H1 (cell line): ENCODE measurements at regions not wholly inside any gene's neighbourhood (a gene's known extent, or its start where the extent isn't known, plus 50 kb on each side); places are given as distances from the start of the nearest gene placed in this dataset.

ENCODE experiments used
- CHD1 ChIP-seq: IDR thresholded peaks from 2 replicates; pipeline ENCODE4 v1.6.1; 2012; ENCODE audit warnings: low read depth, low read length, improper control_type of control experiment
- CHD2 ChIP-seq: IDR thresholded peaks from 2 replicates; pipeline ENCODE4 v1.6.1; 2012; ENCODE audit warnings: low read length, improper control_type of control experiment
- CTCF ChIP-seq, 3 experiments: IDR thresholded peaks; 1 replicate in 2 of 3; 2 replicates in 1 of 3; pipeline versions ENCODE4 v1.5.1 to v1.6.1; 2011; ENCODE audit warnings: low read length in 3 of 3, mild to moderate bottlenecking in 3 of 3, inconsistent platforms in 2 of 3, low read depth in 1 of 3, moderate library complexity in 1 of 3; ENCODE audit not compliant: insufficient read depth in 1 of 3; ENCODE audit errors: control extremely low read depth in 1 of 3
- EZH2 ChIP-seq: fragments of 200-600 bp; sonication (generic); IDR thresholded peaks from 2 replicates; pipeline ENCODE4 v1.7.1; 2012; ENCODE audit warnings: low read depth, mild to moderate bottlenecking, moderate library complexity, low read length, inconsistent platforms; ENCODE audit not compliant: severe bottlenecking
- FOSL1 ChIP-seq: IDR thresholded peaks from 2 replicates; pipeline ENCODE4 v1.6.1; 2011; ENCODE audit warnings: mild to moderate bottlenecking, low read depth, low read length, moderate library complexity; ENCODE audit not compliant: insufficient read depth
- HDAC6 ChIP-seq: IDR thresholded peaks from one replicate; pipeline ENCODE4 v1.7.1; 2012; ENCODE audit warnings: low read depth, mild to moderate bottlenecking, inconsistent platforms, low read length, moderate library complexity
- JUND ChIP-seq: IDR thresholded peaks from 2 replicates; pipeline ENCODE4 v1.6.1; 2011; ENCODE audit warnings: mild to moderate bottlenecking, improper control_type of control experiment, low read length
- KDM1A ChIP-seq: fragments of 200-600, 300-600 bp; sonication (generic); IDR thresholded peaks from 2 replicates; pipeline ENCODE4 v1.7.1; 2016; ENCODE audit warnings: mild to moderate bottlenecking, low read length, borderline replicate concordance
- PHF8 ChIP-seq: fragments of 200-600 bp; sonication (generic); conservative IDR thresholded peaks from 2 replicates; pipeline ENCODE4 v1.7.1; 2012; ENCODE audit warnings: low read depth, mild to moderate bottlenecking, inconsistent platforms, low read length, moderate library complexity
- POLR2A ChIP-seq, 2 experiments: IDR thresholded peaks; 1 replicate in 1 of 2; 2 replicates in 1 of 2; pipeline ENCODE4 v1.6.1; 2011; ENCODE audit warnings: low read depth in 2 of 2, low read length in 2 of 2, mild to moderate bottlenecking in 2 of 2; ENCODE audit errors: control extremely low read depth in 1 of 2
- POLR2AphosphoS5 ChIP-seq: IDR thresholded peaks from 2 replicates; pipeline ENCODE4 v1.6.1; 2011; ENCODE audit warnings: low read depth, low read length
- TBP ChIP-seq: IDR thresholded peaks from 2 replicates; pipeline ENCODE4 v1.6.1; 2011; ENCODE audit warnings: low read depth, low read length, improper control_type of control experiment
- TEAD4 ChIP-seq: IDR thresholded peaks from 2 replicates; pipeline ENCODE4 v1.6.1; 2012; ENCODE audit warnings: low read depth, low read length, inconsistent platforms, mixed read lengths
- USF2 ChIP-seq: IDR thresholded peaks from 2 replicates; pipeline ENCODE4 v1.6.1; 2011; ENCODE audit warnings: low read length, improper control_type of control experiment

- TF ChIP-seq USF2 (no peak), CTCF (IDR thresholded peaks at IDR 0.05; ENCODE audit: control extremely low read depth in 1 of 3, insufficient read depth in 1 of 3, low read depth in 1 of 3, low read length in 3 of 3) (no peak), FOSL1 (no peak), POLR2A (IDR thresholded peaks at IDR 0.05; ENCODE audit: control extremely low read depth in 1 of 2, low read depth in 2 of 2, low read length in 2 of 2) (no peak), TEAD4 (no peak), HDAC6 (no peak), JUND (no peak), CHD1 (no peak), EZH2 (no peak), CHD2 (no peak), POLR2AphosphoS5 (no peak), TBP (no peak), KDM1A (no peak), PHF8 (no peak)
Observed at GRCh38 chr5:135178476-135179155, 144.6 kb upstream of the PITX1 start.
